Vagina (tissue), 2 donors: ENCODE measurements at regions not wholly inside any gene's neighbourhood (a gene's known extent, or its start where the extent isn't known, plus 50 kb on each side); places are given as distances from the start of the nearest gene placed in this dataset.

ENCODE experiments used
- DNase-seq, 2 donors: peaks; one replicate each; pipeline ENCODE4 v3.0.0-alpha.2; 2017; ENCODE audit errors: extremely low spot score in 2 of 2
- H3K27ac ChIP-seq: fragments of 200-600 bp; sonication (generic); one replicate; pipeline ENCODE4 v1.5.1; 2019
- H3K27me3 ChIP-seq: fragments of 200-600 bp; sonication (generic); one replicate; pipeline ENCODE4 v1.5.1; 2019
- H3K36me3 ChIP-seq, 2 donors: fragments of 200-600 bp; sonication (generic); one replicate each; pipeline ENCODE4 v1.5.1; 2017 to 2019
- H3K4me1 ChIP-seq: fragments of 200-600 bp; sonication (generic); one replicate; pipeline ENCODE4 v1.5.1; 2019
- H3K4me3 ChIP-seq, 2 donors: fragments of 200-600 bp; sonication (generic); 1 replicate in 1 of 2; 2 replicates in 1 of 2; pipeline ENCODE4 v1.5.1; 2016 to 2019
- H3K9me3 ChIP-seq: fragments of 200-600 bp; sonication (generic); one replicate; pipeline ENCODE4 v1.5.1; 2019
- POLR2A ChIP-seq, 2 donors: fragments of 450-650 bp; IDR thresholded peaks; one replicate each; pipeline ENCODE4 v1.6.1; 2017; ENCODE audit warnings: antibody characterized with exemption in 2 of 2, mild to moderate bottlenecking in 2 of 2, moderate library complexity in 2 of 2
- POLR2AphosphoS5 ChIP-seq, 2 donors: sonication (generic); formaldehyde crosslinking; IDR thresholded peaks; one replicate each; pipeline ENCODE4 v1.9.0; 2017; ENCODE audit warnings: antibody characterized with exemption in 2 of 2, mild to moderate bottlenecking in 2 of 2, low read depth in 1 of 2; ENCODE audit not compliant: insufficient read depth in 1 of 2
- intact Hi-C: fragments of 100-400 bp; cut with DNase I; formaldehyde crosslinking; loops from one replicate; pipeline ENCODE4 v1.15.1; 2023
- TF ChIP-seq, protein P1 (sequence below), 3 experiments: fragments of 450-650 bp in 2 of 3; fragments of 200-600 bp in 1 of 3; sonication (generic) in 1 of 3; IDR thresholded peaks; one replicate each; pipeline ENCODE4 v1.5.1; 2017 to 2019; ENCODE audit warnings: antibody characterized with exemption in 3 of 3, mild to moderate bottlenecking in 2 of 3, moderate library complexity in 2 of 3

DNA sequence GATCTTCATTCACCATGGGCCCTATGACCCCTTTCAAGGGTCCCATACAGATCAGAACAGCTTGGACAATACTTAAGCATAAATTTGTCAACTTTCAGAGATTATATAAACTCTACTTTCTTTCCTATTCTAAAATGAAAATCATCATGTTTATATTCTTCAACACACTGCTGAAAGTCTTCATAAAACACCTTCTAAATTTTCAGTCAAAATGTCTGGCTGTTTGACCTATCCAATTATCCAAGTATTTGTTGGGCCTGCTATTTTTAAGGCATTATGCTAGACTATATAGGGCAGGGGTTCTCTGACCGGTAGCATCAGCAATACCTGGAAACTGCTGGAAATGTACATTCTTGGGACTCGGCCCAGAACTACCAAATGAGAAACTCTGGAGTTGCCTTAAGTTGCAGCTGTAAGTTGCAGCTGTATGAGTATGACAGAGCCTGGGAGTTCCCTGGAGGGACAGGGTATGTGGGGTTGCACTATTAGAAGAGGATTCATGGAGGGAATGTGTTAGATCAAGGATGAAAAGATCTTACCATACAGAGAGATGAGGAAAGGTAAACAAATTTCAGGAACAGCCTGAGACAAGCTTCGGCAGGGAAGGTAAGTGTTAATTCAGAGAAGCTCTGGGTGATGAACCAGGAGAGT is 293.0 kb downstream of the ADGB start:
- H3K4me3 ChIP-seq: no peak overlapping the region
- H3K27ac ChIP-seq: no peak overlapping the region
- peaks cover 9% of the 10 kb centered on the region for H3K4me1 ChIP-seq
- H3K27me3 ChIP-seq: no peaks in the 10 kb centered on the region
- H3K9me3 ChIP-seq: no peaks in the 10 kb centered on the region
- TF ChIP-seq, protein P1, sequence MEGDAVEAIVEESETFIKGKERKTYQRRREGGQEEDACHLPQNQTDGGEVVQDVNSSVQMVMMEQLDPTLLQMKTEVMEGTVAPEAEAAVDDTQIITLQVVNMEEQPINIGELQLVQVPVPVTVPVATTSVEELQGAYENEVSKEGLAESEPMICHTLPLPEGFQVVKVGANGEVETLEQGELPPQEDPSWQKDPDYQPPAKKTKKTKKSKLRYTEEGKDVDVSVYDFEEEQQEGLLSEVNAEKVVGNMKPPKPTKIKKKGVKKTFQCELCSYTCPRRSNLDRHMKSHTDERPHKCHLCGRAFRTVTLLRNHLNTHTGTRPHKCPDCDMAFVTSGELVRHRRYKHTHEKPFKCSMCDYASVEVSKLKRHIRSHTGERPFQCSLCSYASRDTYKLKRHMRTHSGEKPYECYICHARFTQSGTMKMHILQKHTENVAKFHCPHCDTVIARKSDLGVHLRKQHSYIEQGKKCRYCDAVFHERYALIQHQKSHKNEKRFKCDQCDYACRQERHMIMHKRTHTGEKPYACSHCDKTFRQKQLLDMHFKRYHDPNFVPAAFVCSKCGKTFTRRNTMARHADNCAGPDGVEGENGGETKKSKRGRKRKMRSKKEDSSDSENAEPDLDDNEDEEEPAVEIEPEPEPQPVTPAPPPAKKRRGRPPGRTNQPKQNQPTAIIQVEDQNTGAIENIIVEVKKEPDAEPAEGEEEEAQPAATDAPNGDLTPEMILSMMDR (IDR thresholded peaks at IDR 0.05): no peak
- TF ChIP-seq POLR2A (IDR thresholded peaks at IDR 0.05) (no peak), POLR2AphosphoS5 (IDR thresholded peaks at IDR 0.05; ENCODE audit: insufficient read depth in 1 of 2, low read depth in 1 of 2) (no peak)
- no peaks in the 10 kb centered on the region for H3K36me3 ChIP-seq
- DNase-seq: no peak
- intact Hi-C loops: no loop called here

DNA sequence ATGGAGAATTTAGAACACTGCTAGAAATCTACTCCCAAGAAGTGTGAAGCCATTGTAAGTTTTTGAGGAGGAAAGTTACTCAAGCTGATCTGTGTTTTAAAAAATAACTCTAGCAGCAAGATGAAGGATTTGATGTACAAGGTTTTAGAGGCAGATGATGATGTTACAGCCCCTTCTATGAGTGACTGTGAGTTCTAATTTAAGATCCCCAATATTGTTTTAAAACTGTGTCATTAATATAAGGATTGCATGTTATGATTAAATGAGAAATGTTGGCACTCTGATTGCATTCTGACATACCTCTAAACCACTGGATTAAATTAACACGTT is 293.5 kb downstream of the ADGB start:
- Histone ChIP-seq H3K9me3 (no peaks in the 10 kb centered on the region), H3K36me3 (no peaks in the 10 kb centered on the region), H3K27me3 (no peaks in the 10 kb centered on the region), H3K4me1 (peaks cover 5% of the 10 kb centered on the region), H3K4me3 (no peak overlapping the region), H3K27ac (no peak overlapping the region)
- DNase-seq: no peak
- intact Hi-C loops: no loop called here
- no peak for TF ChIP-seq POLR2A (IDR thresholded peaks at IDR 0.05)
- TF ChIP-seq, protein P1 (IDR thresholded peaks at IDR 0.05): no peak

DNA sequence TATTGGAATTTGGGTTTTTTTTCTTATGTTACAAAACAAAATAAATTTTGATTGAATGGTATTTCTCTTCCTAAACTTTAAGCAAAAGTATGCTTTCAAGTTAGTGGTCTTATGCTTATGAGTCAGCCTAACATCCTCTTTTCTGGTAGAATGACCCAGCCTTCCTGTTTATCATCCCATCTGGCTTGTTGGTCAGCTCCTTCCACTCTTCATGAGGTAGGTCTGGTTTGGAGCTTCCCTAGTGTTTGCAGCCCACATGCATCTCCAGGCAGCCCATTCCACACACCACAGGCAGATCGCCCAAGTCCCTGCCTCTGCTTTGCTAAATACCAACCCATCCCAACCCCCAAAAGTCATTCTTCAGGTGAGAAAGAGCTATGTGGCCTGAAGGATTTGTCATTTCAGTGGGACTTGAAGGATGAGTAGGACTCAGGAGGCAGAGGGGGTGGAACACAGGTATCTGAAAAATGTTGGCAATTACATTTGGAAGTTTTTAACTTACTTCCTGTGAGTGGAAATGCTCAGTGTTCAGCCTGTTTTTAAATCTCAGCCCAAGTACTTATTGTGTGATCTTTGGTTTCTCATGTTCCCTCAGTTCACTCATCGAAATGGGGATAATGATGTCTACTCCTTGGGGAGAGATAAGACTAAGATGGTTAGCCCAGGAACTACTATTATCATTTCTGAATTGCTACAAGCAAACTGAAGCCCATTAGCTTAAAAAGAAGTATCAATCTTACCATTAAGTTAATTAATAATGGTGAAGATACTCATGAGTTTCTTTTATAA is 294.0 kb downstream of the ADGB start:
- no peaks in the 10 kb centered on the region for H3K27me3 ChIP-seq
- TF ChIP-seq POLR2A (IDR thresholded peaks at IDR 0.05): no peak
- DNase-seq: no peak
- H3K4me3 ChIP-seq: no peak overlapping the region
- H3K4me1 ChIP-seq: peaks cover 4% of the 10 kb centered on the region
- intact Hi-C loops: no loop called here
- no peak overlapping the region for H3K27ac ChIP-seq
- H3K9me3 ChIP-seq: no peaks in the 10 kb centered on the region
- no peaks in the 10 kb centered on the region for H3K36me3 ChIP-seq

DNA sequence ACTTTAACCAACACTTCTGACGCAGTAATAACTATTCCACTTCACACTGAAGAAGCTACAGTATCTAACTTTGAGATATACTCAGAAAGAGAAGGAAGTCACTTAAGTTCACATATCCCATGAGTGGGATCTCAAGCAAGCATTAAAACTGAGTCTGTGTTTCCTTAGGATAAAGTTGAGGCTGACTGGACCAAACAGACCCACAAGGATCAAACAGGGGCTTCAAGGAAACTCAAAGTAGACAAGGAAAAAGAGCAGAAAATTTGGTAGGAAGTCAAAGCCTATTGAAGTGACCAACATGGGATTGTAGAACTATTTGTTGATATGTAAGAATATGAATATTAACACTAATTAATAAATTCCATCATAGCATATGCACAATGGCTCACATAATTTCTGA is 294.9 kb downstream of the ADGB start:
- no peaks in the 10 kb centered on the region for H3K36me3 ChIP-seq
- no peak overlapping the region for H3K27ac ChIP-seq
- H3K9me3 ChIP-seq: no peaks in the 10 kb centered on the region
- H3K27me3 ChIP-seq: no peaks in the 10 kb centered on the region
- TF ChIP-seq POLR2A (IDR thresholded peaks at IDR 0.05): no peak
- TF ChIP-seq, protein P1 (IDR thresholded peaks at IDR 0.05): no peak
- TF ChIP-seq POLR2AphosphoS5 (IDR thresholded peaks at IDR 0.05; ENCODE audit: insufficient read depth in 1 of 2, low read depth in 1 of 2): no peak
- no peak for DNase-seq
- intact Hi-C loops: no loop called here
- H3K4me1 ChIP-seq: peaks cover 4% of the 10 kb centered on the region
- no peak overlapping the region for H3K4me3 ChIP-seq

DNA sequence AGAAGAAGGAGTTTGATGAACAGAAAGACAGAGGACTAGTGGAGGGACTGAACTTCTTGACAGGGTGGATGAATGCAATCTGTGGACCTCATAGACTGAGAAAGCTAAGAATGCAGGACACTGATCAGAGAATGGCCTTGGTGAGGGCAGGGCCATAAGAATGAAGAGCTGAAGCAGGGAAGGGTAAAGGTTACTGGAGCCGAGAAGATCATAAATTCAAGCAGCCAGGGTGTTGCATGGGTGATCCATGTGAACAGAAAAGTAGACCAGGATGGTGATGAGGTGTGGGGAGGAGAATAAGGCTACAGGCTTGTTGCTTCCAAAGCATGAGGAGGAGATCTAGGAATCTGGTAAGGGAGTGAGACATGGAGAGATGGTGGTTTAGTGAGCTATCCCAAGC is 295.9 kb downstream of the ADGB start:
- intact Hi-C loops: no loop called here

More for the DNA sequence above, 295.9 kb downstream of the ADGB start:
- H3K4me3 ChIP-seq: no peak overlapping the region
- TF ChIP-seq POLR2A (IDR thresholded peaks at IDR 0.05): no peak
- TF ChIP-seq POLR2AphosphoS5 (IDR thresholded peaks at IDR 0.05; ENCODE audit: insufficient read depth in 1 of 2, low read depth in 1 of 2): no peak
- TF ChIP-seq, protein P1 (IDR thresholded peaks at IDR 0.05): no peak
- no peaks in the 10 kb centered on the region for H3K9me3 ChIP-seq
- H3K27me3 ChIP-seq: no peaks in the 10 kb centered on the region
- DNase-seq: no peak
- no peak overlapping the region for H3K27ac ChIP-seq
- peaks cover 4% of the 10 kb centered on the region for H3K4me1 ChIP-seq
- no peaks in the 10 kb centered on the region for H3K36me3 ChIP-seq
